H1 (cell line): ENCODE measurements at regions not wholly inside any gene's neighbourhood (a gene's known extent, or its start where the extent isn't known, plus 50 kb on each side); places are given as distances from the start of the nearest gene placed in this dataset.

ENCODE experiments used
- SIRT6 ChIP-seq: IDR thresholded peaks from one replicate; pipeline ENCODE4 v1.7.1; 2012; ENCODE audit warnings: low read length, inconsistent platforms

- TF ChIP-seq SIRT6, result no peak
These were observed 73.7 kb upstream of the ZNF423 start (continued) for GRCh38 chr16:49929626-49930025.
